Spleen (tissue), 11 donors: ENCODE measurements at regions not wholly inside any gene's neighbourhood (a gene's known extent, or its start where the extent isn't known, plus 50 kb on each side); places are given as distances from the start of the nearest gene placed in this dataset.

Source experiments
- DNase-seq: peaks from one replicate; pipeline ENCODE4 v3.0.0-alpha.2; 2020
- H3K27ac ChIP-seq, 8 donors: fragments of 200-600 bp; sonication (generic) in 7 of 8; 1 replicate in 4 of 8; 2 replicates in 4 of 8; pipeline versions ENCODE4 v1.5.0 to v1.8.0; 2016 to 2021; ENCODE audit warnings: inconsistent platforms in 4 of 8, mild to moderate bottlenecking in 4 of 8, moderate library complexity in 1 of 8
- H3K27me3 ChIP-seq, 7 donors: fragments of 200-600 bp; sonication (generic) in 6 of 7; replicated peaks in 1 of 7; 1 replicate in 4 of 7; 2 replicates in 3 of 7; pipeline versions ENCODE4 v1.5.0 to v1.8.0; 2016 to 2021; ENCODE audit warnings: inconsistent platforms in 3 of 7, mild to moderate bottlenecking in 1 of 7
- H3K36me3 ChIP-seq, 6 donors: fragments of 200-600 bp; sonication (generic) in 5 of 6; 1 replicate in 4 of 6; 2 replicates in 2 of 6; pipeline versions ENCODE4 v1.5.0 to v1.8.0; 2016 to 2021; ENCODE audit warnings: inconsistent platforms in 2 of 6
- H3K4me1 ChIP-seq, 6 donors: fragments of 200-600 bp; sonication (generic) in 5 of 6; 1 replicate in 3 of 6; 2 replicates in 3 of 6; pipeline versions ENCODE4 v1.5.0 to v1.8.0; 2016 to 2021; ENCODE audit warnings: inconsistent platforms in 3 of 6
- H3K4me3 ChIP-seq, 8 donors: fragments of 200-600 bp; sonication (generic) in 7 of 8; 1 replicate in 4 of 8; 2 replicates in 4 of 8; pipeline versions ENCODE4 v1.5.0 to v1.8.0; 2016 to 2021; ENCODE audit warnings: inconsistent platforms in 4 of 8, mild to moderate bottlenecking in 4 of 8, moderate library complexity in 2 of 8
- H3K9me3 ChIP-seq, 8 donors: fragments of 200-600 bp; sonication (generic) in 7 of 8; 1 replicate in 4 of 8; 2 replicates in 4 of 8; pipeline versions ENCODE4 v1.5.0 to v1.8.0; 2016 to 2021; ENCODE audit warnings: inconsistent platforms in 4 of 8
- CTCF ChIP-seq, 11 experiments: fragments of 200-600 bp in 7 of 11; fragments of 450-650 bp in 4 of 11; sonication (generic) in 4 of 11; IDR thresholded peaks in 8 of 11; conservative IDR thresholded peaks in 3 of 11; 1 replicate in 7 of 11; 2 replicates in 4 of 11; pipeline versions ENCODE4 v1.4.0 to v1.8.0; 2016 to 2021; ENCODE audit warnings: antibody characterized with exemption in 11 of 11, inconsistent platforms in 4 of 11, mild to moderate bottlenecking in 1 of 11
- POLR2A ChIP-seq, 3 donors: fragments of 450-650 bp; IDR thresholded peaks; one replicate each; pipeline ENCODE4 v1.5.1; 2017; ENCODE audit warnings: antibody characterized with exemption in 3 of 3, mild to moderate bottlenecking in 1 of 3
- POLR2AphosphoS5 ChIP-seq, 3 donors: sonication (generic); formaldehyde crosslinking; IDR thresholded peaks; one replicate each; pipeline ENCODE4 v1.5.1; 2017; ENCODE audit warnings: antibody characterized with exemption in 3 of 3
- WGBS, 5 donors: extraction: QIAGEN DNeasy Blood & Tissue Kit in 3 of 5; methylation state at CpG; one replicate each; pipeline versions ENCODE4 v1.1.5 to v1.1.7; 2013 to 2018; 5-methylcytosine and 5-hydroxymethylcytosine counted together
- intact Hi-C: fragments of 100-400 bp; cut with DNase I; formaldehyde crosslinking; loops from one replicate; pipeline ENCODE4 v1.15.0; 2023; ENCODE audit warnings: low total_unique reads
- donor health status: healthy with polysubstance abuse.
- donor health status: DM: no; HTN: no; CAD: no; lungs with moderate emphysema.
- donor health status: DM: no; HTN: no; CAD: no.
- donor health status: Bipolar disorder and iron deficiency.
- donor health status: healthy.
- donor health status: DM: no; HTN: no; CAD: no.
- donor health status: DM: yes; HTN: yes; CAD: no.

- no peak for DNase-seq
- H3K27ac ChIP-seq = no peak overlapping the region
- intact Hi-C loops = no loop called here
- WGBS, 5 donors = 76 to 83% (median 78%) methylated on average over 19 of the region's 19 CpGs
- H3K4me1 ChIP-seq = peaks cover 0 to 9% (median 0%) of the 10 kb centered on the region in 6 donors
- TF ChIP-seq POLR2AphosphoS5 (IDR thresholded peaks at IDR 0.05) = no peak
- no peak for TF ChIP-seq POLR2A (IDR thresholded peaks at IDR 0.05)
- TF ChIP-seq CTCF (IDR thresholded peaks at IDR 0.05 in 8 of 11, conservative IDR thresholded peaks at IDR 0.05 in 3 of 11) = no peak
- no peaks in the 10 kb centered on the region for H3K36me3 ChIP-seq
- H3K27me3 ChIP-seq = no peaks in the 10 kb centered on the region
- H3K4me3 ChIP-seq = no peak overlapping the region
- no peaks in the 10 kb centered on the region for H3K9me3 ChIP-seq
These were observed 67.0 kb upstream of the VIPR2 start for GRCh38 chr7:159211540-159212182.

- WGBS, 5 donors = 86 to 100% (median 90%) methylated on average over 1 of the region's 1 CpG
- DNase-seq = no peak
- Histone ChIP-seq H3K27ac (no peak overlapping the region), H3K4me1 (peaks cover 0 to 9% (median 0%) of the 10 kb centered on the region in 6 donors), H3K36me3 (no peaks in the 10 kb centered on the region), H3K27me3 (no peaks in the 10 kb centered on the region), H3K4me3 (no peak overlapping the region), H3K9me3 (no peaks in the 10 kb centered on the region)
- TF ChIP-seq CTCF (IDR thresholded peaks at IDR 0.05 in 8 of 11, conservative IDR thresholded peaks at IDR 0.05 in 3 of 11) = no peak
- no peak for TF ChIP-seq POLR2AphosphoS5 (IDR thresholded peaks at IDR 0.05)
- TF ChIP-seq POLR2A (IDR thresholded peaks at IDR 0.05) = no peak
- intact Hi-C loops = no loop called here
These were observed 66.0 kb upstream of the VIPR2 start for GRCh38 chr7:159210581-159211235.

GRCh38 chr7:159209429-159209828 lies 64.8 kb upstream of the VIPR2 start:
- intact Hi-C loops = no loop called here
- no peak overlapping the region for H3K27ac ChIP-seq
- 30 to 37% (median 33%) methylated on average over 3 of the region's 3 CpGs for WGBS, 5 donors
- no peaks in the 10 kb centered on the region for H3K36me3 ChIP-seq
- DNase-seq = no peak
- no peaks in the 10 kb centered on the region for H3K9me3 ChIP-seq
- H3K27me3 ChIP-seq = no peaks in the 10 kb centered on the region
- H3K4me1 ChIP-seq = peaks cover 0 to 9% (median 0%) of the 10 kb centered on the region in 6 donors
- no peak for TF ChIP-seq POLR2A (IDR thresholded peaks at IDR 0.05)
- no peak for TF ChIP-seq POLR2AphosphoS5 (IDR thresholded peaks at IDR 0.05)
- TF ChIP-seq CTCF (IDR thresholded peaks at IDR 0.05 in 8 of 11, conservative IDR thresholded peaks at IDR 0.05 in 3 of 11) = no peak
- no peak overlapping the region for H3K4me3 ChIP-seq

- Histone ChIP-seq H3K27ac (no peak overlapping the region), H3K27me3 (no peaks in the 10 kb centered on the region), H3K36me3 (no peaks in the 10 kb centered on the region), H3K4me3 (no peak overlapping the region), H3K4me1 (peaks cover 0 to 9% (median 0%) of the 10 kb centered on the region in 6 donors), H3K9me3 (peaks cover 0 to 7% (median 0%) of the 10 kb centered on the region in 8 donors)
- DNase-seq = no peak
- no peak for TF ChIP-seq POLR2AphosphoS5 (IDR thresholded peaks at IDR 0.05)
- intact Hi-C loops = no loop called here
- WGBS, 5 donors = 74 to 87% (median 83%) methylated on average over 2 of the region's 2 CpGs
These were observed 63.3 kb upstream of the VIPR2 start for GRCh38 chr7:159207951-159208350.
